ENCODE measurements at regions not wholly inside any gene's neighbourhood (a gene's known extent, or its start where the extent isn't known, plus 50 kb on each side); places are given as distances from the start of the nearest gene placed in this dataset.
"Not testable (repeated sequence)": the region's sequence is repeated elsewhere in the genome, so short reads cannot be mapped to it uniquely, and the experiment has no call there.

GRCh38 chr4:128758314-128758922 lies 51.1 kb upstream of the JADE1 start:
- no peak for DNase-seq (ENCODE audit: low spot score)

- DNase-seq (ENCODE audit: low spot score) = no peak
Observed at GRCh38 chr4:128757712-128758111, 51.8 kb upstream of the JADE1 start.

- DNase-seq (ENCODE audit: low spot score) = no peak
Observed at GRCh38 chr4:128751354-128751753, 58.1 kb upstream of the JADE1 start.

GRCh38 chr4:128741748-128742147 lies 67.8 kb upstream of the JADE1 start:
- DNase-seq (ENCODE audit: low spot score) = not testable (repeated sequence)

GRCh38 chr4:128737098-128737513 lies 72.4 kb upstream of the JADE1 start:
- no peak for DNase-seq (ENCODE audit: low spot score)

- DNase-seq (ENCODE audit: low spot score) = no peak
Observed at GRCh38 chr4:128735714-128736113, 73.8 kb upstream of the JADE1 start.

GRCh38 chr4:128728190-128728589 lies 81.3 kb upstream of the JADE1 start:
- no peak for DNase-seq (ENCODE audit: low spot score)

GRCh38 chr4:128727658-128728057 lies 81.8 kb upstream of the JADE1 start:
- no peak for DNase-seq (ENCODE audit: low spot score)

- DNase-seq (ENCODE audit: low spot score) = no peak
Observed at GRCh38 chr4:128725405-128726055, 84.0 kb upstream of the JADE1 start.

GRCh38 chr4:128722911-128723310 lies 86.6 kb upstream of the JADE1 start:
- DNase-seq (ENCODE audit: low spot score) = no peak

GRCh38 chr4:128721896-128722295 lies 87.6 kb upstream of the JADE1 start:
- DNase-seq (ENCODE audit: low spot score) = no peak

- no peak for DNase-seq (ENCODE audit: low spot score)
Observed at GRCh38 chr4:128720270-128720669, 89.2 kb upstream of the JADE1 start.

GRCh38 chr4:128718768-128719167 lies 90.7 kb upstream of the JADE1 start:
- peak; percentile 25 for DNase-seq (ENCODE audit: low spot score)

- no peak for DNase-seq (ENCODE audit: low spot score)
Observed at GRCh38 chr4:128716338-128716737, 93.2 kb upstream of the JADE1 start.

- DNase-seq (ENCODE audit: low spot score) = no peak
Observed at GRCh38 chr4:128715616-128716015, 93.9 kb upstream of the JADE1 start.

GRCh38 chr4:128711361-128711760 lies 98.1 kb upstream of the JADE1 start:
- no peak for DNase-seq (ENCODE audit: low spot score)

GRCh38 chr4:128709268-128709667 lies 100.2 kb upstream of the JADE1 start:
- DNase-seq (ENCODE audit: low spot score) = no peak

- DNase-seq (ENCODE audit: low spot score) = no peak
Observed at GRCh38 chr4:128707864-128708263, 101.6 kb upstream of the JADE1 start.

GRCh38 chr4:128703948-128704347 lies 105.6 kb upstream of the JADE1 start:
- DNase-seq (ENCODE audit: low spot score) = no peak

- no peak for DNase-seq (ENCODE audit: low spot score)
Observed at GRCh38 chr4:128700659-128701350, 108.7 kb upstream of the JADE1 start.

- DNase-seq (ENCODE audit: low spot score) = no peak
Observed at GRCh38 chr4:128698386-128698785, 111.1 kb upstream of the JADE1 start.

- DNase-seq (ENCODE audit: low spot score) = no peak
Observed at GRCh38 chr4:128697323-128697722, 112.2 kb upstream of the JADE1 start.

- no peak for DNase-seq (ENCODE audit: low spot score)
Observed at GRCh38 chr4:128690011-128690410, 119.5 kb upstream of the JADE1 start.
